SK-MEL-5 (cell line): ENCODE measurements at regions not wholly inside any gene's neighbourhood (a gene's known extent, or its start where the extent isn't known, plus 50 kb on each side); places are given as distances from the start of the nearest gene placed in this dataset.
"Not testable (repeated sequence)": the region's sequence is repeated elsewhere in the genome, so short reads cannot be mapped to it uniquely, and the experiment has no call there.

ENCODE experiments used
- DNase-seq: peaks from one replicate; pipeline ENCODE4 v3.0.0-alpha.2; 2016; ENCODE audit warnings: low read depth, low spot score
- in situ Hi-C: cut with HindIII; loops from 2 replicates; pipeline ENCODE4 v1.10.0; 2016; ENCODE audit warnings: low sequenced_read_pairs, high pct_unique_total_duplicates, low pct_unique_long_range_greater_than_20kb

GRCh38 chrX:55813150-55813549 lies 95.6 kb downstream of the RRAGB start:
- in situ Hi-C loops, result no loop called here
- no peak for DNase-seq

- in situ Hi-C loops, result no loop called here
Observed at GRCh38 chrX:55815546-55815945, 98.0 kb downstream of the RRAGB start.

GRCh38 chrX:55816023-55816422 lies 98.5 kb downstream of the RRAGB start:
- no peak for DNase-seq
- in situ Hi-C loops, result no loop called here

More at GRCh38 chrX:55815546-55815945, 98.0 kb downstream of the RRAGB start:
- DNase-seq, result no peak

- no peak for DNase-seq
- in situ Hi-C loops, result no loop called here
Observed at GRCh38 chrX:55818673-55819375, 101.3 kb downstream of the RRAGB start.

GRCh38 chrX:55839485-55839884 lies 121.9 kb downstream of the RRAGB start:
- DNase-seq, result peak; percentile 37
- in situ Hi-C loops, result no loop called here

GRCh38 chrX:55841962-55842752 lies 124.6 kb downstream of the RRAGB start:
- in situ Hi-C loops, result no loop called here
- DNase-seq, result no peak

GRCh38 chrX:55866779-55867178 lies 149.2 kb downstream of the RRAGB start:
- DNase-seq, in situ Hi-C loops: not testable (repeated sequence)

- no peak for DNase-seq
Observed at GRCh38 chrX:55867181-55867651, 149.7 kb downstream of the RRAGB start.

GRCh38 chrX:55867708-55868107 lies 150.2 kb downstream of the RRAGB start:
- DNase-seq, result no peak
- in situ Hi-C loops, result no loop called here

More at GRCh38 chrX:55867181-55867651, 149.7 kb downstream of the RRAGB start:
- in situ Hi-C loops, result no loop called here

GRCh38 chrX:55874807-55875206 lies 157.3 kb downstream of the RRAGB start:
- no peak for DNase-seq
- in situ Hi-C loops, result no loop called here

GRCh38 chrX:55883541-55883940 lies 166.0 kb downstream of the RRAGB start:
- in situ Hi-C loops, DNase-seq: not testable (repeated sequence)

GRCh38 chrX:55907968-55908607 lies 190.5 kb downstream of the RRAGB start:
- in situ Hi-C loops, result no loop called here
- peak; percentile 28 for DNase-seq

GRCh38 chrX:55908661-55909212 lies 191.2 kb downstream of the RRAGB start:
- DNase-seq, result peak; percentile 13

GRCh38 chrX:55919367-55920221 lies 202.0 kb downstream of the RRAGB start:
- DNase-seq, result no peak
- in situ Hi-C loops, result no loop called here

More at GRCh38 chrX:55908661-55909212, 191.2 kb downstream of the RRAGB start:
- in situ Hi-C loops, result no loop called here

- DNase-seq, result no peak
- in situ Hi-C loops, result no loop called here
Observed at GRCh38 chrX:55924574-55924973, 207.0 kb downstream of the RRAGB start.

GRCh38 chrX:55928529-55928928 lies 211.0 kb downstream of the RRAGB start:
- DNase-seq, in situ Hi-C loops: not testable (repeated sequence)
